D341Med (cell line): ENCODE measurements at regions not wholly inside any gene's neighbourhood (a gene's known extent, or its start where the extent isn't known, plus 50 kb on each side); places are given as distances from the start of the nearest gene placed in this dataset.

ENCODE experiments used
- DNase-seq: peaks from one replicate; pipeline ENCODE4 v3.0.0; 2012; ENCODE audit warnings: low spot score

DNA sequence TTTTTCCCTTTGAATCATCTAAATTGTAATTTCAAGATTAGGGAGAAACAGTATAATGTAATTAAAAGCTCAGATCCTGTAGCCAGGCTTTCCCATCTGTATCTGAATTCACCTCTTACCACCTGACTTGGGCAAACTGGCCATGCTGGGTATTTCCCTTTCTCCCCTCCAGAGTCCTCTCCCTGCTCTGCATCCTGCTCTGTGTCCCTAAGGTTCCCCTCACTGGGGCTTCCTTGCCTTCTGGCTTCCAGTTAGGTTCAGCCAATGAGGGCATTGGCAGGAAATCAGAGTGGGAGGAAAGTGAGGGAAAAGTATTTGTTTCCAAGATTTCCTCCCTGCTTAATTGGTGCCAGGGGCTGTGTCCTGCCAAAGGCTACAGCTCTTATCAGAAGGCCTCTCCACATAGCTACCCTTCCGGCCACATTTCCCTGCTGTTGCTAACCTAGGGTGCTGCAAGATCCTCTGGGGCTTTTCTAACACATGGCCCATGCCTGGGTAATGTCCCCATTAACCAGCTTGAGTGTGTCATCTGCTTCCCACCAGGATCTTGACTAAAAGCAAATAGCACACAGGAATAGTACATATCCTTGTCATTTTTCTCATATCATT, 51.0 kb upstream of the MPDZ start:
- no peak for DNase-seq
